ENCODE measurements at regions not wholly inside any gene's neighbourhood (a gene's known extent, or its start where the extent isn't known, plus 50 kb on each side); places are given as distances from the start of the nearest gene placed in this dataset.

DNA sequence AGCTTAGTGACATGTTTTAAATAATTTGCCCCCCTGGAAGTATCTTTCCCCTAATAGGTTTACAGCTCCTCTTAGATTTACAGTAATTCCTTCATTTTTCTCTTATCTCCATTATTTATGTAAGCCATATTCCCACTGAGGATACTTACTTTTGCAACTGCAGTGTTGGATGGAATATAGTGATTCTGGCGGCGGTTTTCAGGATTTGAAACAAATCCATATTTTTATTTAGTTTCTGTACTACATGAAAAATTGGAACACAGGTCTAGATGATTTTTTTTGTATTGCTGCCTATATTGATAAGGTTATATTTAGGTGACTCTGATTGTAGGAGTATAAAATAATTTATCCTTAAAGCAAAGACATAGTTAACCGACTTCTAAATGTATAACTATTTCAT, 391.6 kb upstream of the SUCLG2 start:
- no peaks in the 10 kb centered on the region for H3K36me3 Mint-ChIP-seq (ENCODE audit: low read depth)
- peaks cover 3% of the 10 kb centered on the region for H3K27me3 Mint-ChIP-seq (ENCODE audit: low read depth)
- no peaks in the 10 kb centered on the region for H3K4me1 Mint-ChIP-seq
- no peak overlapping the region for H3K27ac Mint-ChIP-seq (ENCODE audit: unreplicated experiment)
- no peak for DNase-seq (ENCODE audit: low read depth, low spot score)
- TF ChIP-seq, protein P1, sequence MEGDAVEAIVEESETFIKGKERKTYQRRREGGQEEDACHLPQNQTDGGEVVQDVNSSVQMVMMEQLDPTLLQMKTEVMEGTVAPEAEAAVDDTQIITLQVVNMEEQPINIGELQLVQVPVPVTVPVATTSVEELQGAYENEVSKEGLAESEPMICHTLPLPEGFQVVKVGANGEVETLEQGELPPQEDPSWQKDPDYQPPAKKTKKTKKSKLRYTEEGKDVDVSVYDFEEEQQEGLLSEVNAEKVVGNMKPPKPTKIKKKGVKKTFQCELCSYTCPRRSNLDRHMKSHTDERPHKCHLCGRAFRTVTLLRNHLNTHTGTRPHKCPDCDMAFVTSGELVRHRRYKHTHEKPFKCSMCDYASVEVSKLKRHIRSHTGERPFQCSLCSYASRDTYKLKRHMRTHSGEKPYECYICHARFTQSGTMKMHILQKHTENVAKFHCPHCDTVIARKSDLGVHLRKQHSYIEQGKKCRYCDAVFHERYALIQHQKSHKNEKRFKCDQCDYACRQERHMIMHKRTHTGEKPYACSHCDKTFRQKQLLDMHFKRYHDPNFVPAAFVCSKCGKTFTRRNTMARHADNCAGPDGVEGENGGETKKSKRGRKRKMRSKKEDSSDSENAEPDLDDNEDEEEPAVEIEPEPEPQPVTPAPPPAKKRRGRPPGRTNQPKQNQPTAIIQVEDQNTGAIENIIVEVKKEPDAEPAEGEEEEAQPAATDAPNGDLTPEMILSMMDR (conservative IDR thresholded peaks at IDR 0.05) = no peak
- peaks cover 5% of the 10 kb centered on the region for H3K9me3 Mint-ChIP-seq
- no peak overlapping the region for H3K4me3 Mint-ChIP-seq

GRCh38 chr3:68033867-68034266, 379.5 kb upstream of the SUCLG2 start:
- Mint-ChIP-seq H3K27ac (ENCODE audit: unreplicated experiment) (no peak overlapping the region), H3K27me3 (ENCODE audit: low read depth) (peaks cover 5% of the 10 kb centered on the region), H3K4me1 (peaks cover 4% of the 10 kb centered on the region), H3K9me3 (no peaks in the 10 kb centered on the region), H3K36me3 (ENCODE audit: low read depth) (no peaks in the 10 kb centered on the region), H3K4me3 (no peak overlapping the region)
- DNase-seq (ENCODE audit: low read depth, low spot score) = no peak
- TF ChIP-seq, protein P1 (conservative IDR thresholded peaks at IDR 0.05) = no peak

DNA sequence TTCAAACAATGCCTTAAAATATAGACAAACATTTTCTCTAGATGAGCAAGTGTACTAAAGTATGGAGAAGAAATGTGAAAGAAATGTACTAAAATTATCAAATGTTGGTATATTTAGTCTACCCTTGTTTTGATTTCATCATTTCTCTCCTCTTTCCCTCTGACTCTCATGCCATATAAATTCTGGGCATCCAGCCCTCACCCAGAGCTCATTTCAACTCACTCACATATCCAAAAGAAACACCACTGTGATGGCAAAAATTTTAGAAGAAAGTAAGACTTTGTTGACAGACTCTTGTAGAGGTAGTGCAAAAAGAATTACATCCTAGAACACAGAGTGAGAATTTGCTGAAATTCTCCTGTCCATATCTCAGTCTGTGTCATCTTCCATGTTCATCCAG, 377.8 kb upstream of the SUCLG2 start:
- H3K4me3 Mint-ChIP-seq = no peak overlapping the region
- DNase-seq (ENCODE audit: low read depth, low spot score) = no peak
- H3K9me3 Mint-ChIP-seq = no peaks in the 10 kb centered on the region
- H3K27ac Mint-ChIP-seq (ENCODE audit: unreplicated experiment) = no peak overlapping the region
- H3K27me3 Mint-ChIP-seq (ENCODE audit: low read depth) = peaks cover 5% of the 10 kb centered on the region
- H3K4me1 Mint-ChIP-seq = peaks cover 4% of the 10 kb centered on the region
- no peaks in the 10 kb centered on the region for H3K36me3 Mint-ChIP-seq (ENCODE audit: low read depth)
- TF ChIP-seq, protein P1 (conservative IDR thresholded peaks at IDR 0.05) = no peak

DNA sequence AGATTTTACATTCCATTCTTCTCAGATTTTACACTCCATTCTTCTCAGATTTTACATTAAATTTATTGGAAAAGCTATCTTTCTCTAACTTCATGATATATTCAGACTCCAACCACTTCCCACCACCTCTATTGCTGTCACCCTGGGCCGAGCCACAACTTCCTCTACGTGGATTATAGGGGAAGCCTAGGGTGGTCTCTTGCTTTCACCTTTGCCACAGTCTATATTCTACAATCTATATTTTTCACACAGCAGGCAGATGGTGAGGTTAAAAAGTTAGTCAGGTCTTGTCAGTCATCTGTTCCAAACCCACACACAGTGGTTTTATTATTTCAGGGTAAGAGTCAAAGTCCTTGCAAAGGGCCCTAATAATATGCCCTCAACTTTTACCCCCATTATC, 370.8 kb upstream of the SUCLG2 start:
- no peak overlapping the region for H3K4me3 Mint-ChIP-seq
- H3K4me1 Mint-ChIP-seq = no peaks in the 10 kb centered on the region
- TF ChIP-seq, protein P1 (conservative IDR thresholded peaks at IDR 0.05) = no peak
- no peaks in the 10 kb centered on the region for H3K36me3 Mint-ChIP-seq (ENCODE audit: low read depth)
- H3K27ac Mint-ChIP-seq (ENCODE audit: unreplicated experiment) = no peak overlapping the region
- H3K27me3 Mint-ChIP-seq (ENCODE audit: low read depth) = no peaks in the 10 kb centered on the region
- no peak for DNase-seq (ENCODE audit: low read depth, low spot score)
- no peaks in the 10 kb centered on the region for H3K9me3 Mint-ChIP-seq

DNA sequence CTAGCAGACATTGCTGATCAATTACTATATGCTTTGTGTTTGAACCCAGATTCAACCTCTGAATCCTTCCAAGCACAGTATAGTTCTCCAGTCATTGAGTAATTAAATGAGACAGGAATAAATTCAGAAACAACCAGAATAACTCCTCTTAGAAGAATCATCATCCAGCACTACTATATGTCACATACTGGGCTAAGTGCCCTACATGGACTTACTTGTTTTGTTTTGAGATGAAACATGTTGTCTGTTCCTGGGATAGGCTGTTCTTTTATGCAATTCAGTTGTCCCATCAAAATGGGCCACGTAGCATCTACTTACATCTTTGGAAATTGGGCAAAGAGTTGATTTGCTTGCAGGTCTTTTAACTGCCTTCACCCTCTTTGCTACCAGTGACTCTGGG, 365.5 kb upstream of the SUCLG2 start:
- no peaks in the 10 kb centered on the region for H3K9me3 Mint-ChIP-seq
- TF ChIP-seq, protein P1 (conservative IDR thresholded peaks at IDR 0.05) = no peak
- H3K36me3 Mint-ChIP-seq (ENCODE audit: low read depth) = no peaks in the 10 kb centered on the region
- H3K27me3 Mint-ChIP-seq (ENCODE audit: low read depth) = no peaks in the 10 kb centered on the region
- H3K4me1 Mint-ChIP-seq = no peaks in the 10 kb centered on the region
- H3K4me3 Mint-ChIP-seq = no peak overlapping the region
- no peak overlapping the region for H3K27ac Mint-ChIP-seq (ENCODE audit: unreplicated experiment)
- no peak for DNase-seq (ENCODE audit: low read depth, low spot score)

DNA sequence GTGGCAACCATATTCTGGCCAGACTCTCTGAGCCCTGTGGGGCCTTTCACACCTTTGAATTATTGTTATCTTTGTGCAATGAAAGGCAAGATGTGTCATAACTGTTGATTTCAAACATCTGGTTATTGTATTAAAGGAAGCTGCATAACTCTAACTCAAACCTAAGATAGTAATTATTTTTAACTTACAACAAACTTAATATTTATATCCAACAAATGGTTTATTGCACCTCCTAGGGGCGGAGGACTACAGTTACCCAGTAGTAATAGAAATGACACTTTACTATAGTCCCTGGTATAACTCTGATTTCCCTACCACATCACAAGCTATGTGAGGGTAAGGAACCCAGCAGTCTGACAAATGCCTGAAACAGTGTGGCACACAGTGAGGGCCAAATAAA, 363.9 kb upstream of the SUCLG2 start:
- Mint-ChIP-seq H3K4me3 (no peak overlapping the region), H3K27me3 (ENCODE audit: low read depth) (no peaks in the 10 kb centered on the region), H3K4me1 (no peaks in the 10 kb centered on the region), H3K27ac (ENCODE audit: unreplicated experiment) (no peak overlapping the region), H3K36me3 (ENCODE audit: low read depth) (no peaks in the 10 kb centered on the region), H3K9me3 (no peaks in the 10 kb centered on the region)
- TF ChIP-seq, protein P1 (conservative IDR thresholded peaks at IDR 0.05) = no peak
- DNase-seq (ENCODE audit: low read depth, low spot score) = no peak
